GM19193 (cell line): ENCODE measurements at regions not wholly inside any gene's neighbourhood (a gene's known extent, or its start where the extent isn't known, plus 50 kb on each side); places are given as distances from the start of the nearest gene placed in this dataset.

Experiments used
- POLR2A ChIP-seq: IDR thresholded peaks from 4 replicates; pipeline ENCODE4 v1.6.1; 2011; ENCODE audit not compliant: insufficient read depth, insufficient read length; ENCODE audit errors: extremely low read depth

DNA sequence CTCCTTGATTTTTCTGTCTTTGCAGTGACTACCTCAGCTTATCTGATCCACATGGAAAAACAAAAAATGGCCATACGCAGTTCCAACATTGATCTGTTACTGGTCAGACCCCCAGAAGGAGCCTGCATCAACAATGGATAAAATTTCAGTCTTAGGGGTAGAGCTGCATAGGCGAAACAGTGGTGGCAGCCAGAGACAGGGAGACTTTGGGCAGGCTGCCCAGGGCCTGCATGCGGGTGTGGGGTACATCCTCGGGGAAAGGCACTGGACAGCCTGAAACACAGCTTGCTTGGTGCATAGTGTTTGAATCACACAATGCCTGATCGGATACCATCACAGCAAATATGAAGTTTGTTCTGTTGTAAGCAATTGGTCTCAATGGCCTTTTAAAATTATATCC lies 847.8 kb downstream of the QKI start:
- no peak for TF ChIP-seq POLR2A

DNA sequence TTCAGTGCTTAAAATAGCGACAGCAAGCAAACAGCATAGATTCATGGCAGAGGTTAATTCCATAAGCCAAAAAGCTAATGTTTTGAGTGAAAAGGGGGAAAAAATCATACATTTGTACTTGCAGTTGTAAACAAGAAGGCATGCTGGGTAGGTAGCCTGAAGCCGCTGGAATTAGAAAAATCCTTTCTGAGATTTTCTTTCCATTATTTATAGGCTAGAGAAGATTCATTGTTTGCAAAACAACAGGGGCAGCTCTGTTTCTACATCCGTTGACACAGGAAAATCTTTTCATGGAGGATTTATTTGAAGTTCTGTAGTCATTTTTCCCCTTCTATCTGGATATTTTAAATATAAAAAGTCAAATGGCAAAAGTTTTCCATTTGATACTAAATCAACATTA lies 843.9 kb downstream of the QKI start:
- no peak for TF ChIP-seq POLR2A

DNA sequence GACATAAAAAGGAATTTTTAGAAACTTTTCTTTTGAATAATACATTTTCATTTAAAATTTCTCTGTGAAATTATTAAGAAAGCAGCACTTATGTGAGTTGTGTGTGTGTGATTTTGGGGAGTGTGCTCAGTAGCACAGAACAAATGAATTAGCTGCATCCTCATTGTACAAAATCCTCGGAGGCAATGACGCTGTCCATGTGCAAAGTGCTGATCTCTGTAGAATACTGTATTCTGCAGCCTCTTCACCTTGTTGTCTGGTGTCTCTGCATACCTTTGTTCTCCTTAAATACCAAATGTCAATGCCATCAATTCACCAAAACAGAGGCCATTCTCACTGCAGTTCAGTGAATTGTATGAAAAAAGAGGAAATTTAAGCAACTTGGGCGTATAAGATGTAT lies 838.4 kb downstream of the QKI start:
- TF ChIP-seq POLR2A: no peak

DNA sequence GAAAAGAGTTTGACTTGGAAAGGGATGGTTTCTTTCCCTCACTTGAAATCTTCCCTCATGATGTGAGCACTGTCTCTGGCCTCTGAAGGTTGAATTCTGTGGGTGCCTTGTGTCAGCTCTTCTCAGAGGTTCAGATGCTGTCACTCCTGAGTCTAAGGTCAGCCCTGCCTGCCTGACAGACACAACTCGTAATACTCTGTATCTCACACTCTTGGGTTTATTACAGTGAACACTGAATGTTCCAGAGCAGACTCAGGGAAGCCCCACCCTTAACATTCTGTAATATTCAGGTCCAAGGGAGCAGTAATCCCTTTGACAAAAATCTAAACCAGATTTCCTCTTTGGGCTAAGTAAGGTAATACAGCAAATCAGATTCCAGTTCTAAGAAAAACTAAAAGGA lies 837.8 kb downstream of the QKI start:
- TF ChIP-seq POLR2A: no peak

DNA sequence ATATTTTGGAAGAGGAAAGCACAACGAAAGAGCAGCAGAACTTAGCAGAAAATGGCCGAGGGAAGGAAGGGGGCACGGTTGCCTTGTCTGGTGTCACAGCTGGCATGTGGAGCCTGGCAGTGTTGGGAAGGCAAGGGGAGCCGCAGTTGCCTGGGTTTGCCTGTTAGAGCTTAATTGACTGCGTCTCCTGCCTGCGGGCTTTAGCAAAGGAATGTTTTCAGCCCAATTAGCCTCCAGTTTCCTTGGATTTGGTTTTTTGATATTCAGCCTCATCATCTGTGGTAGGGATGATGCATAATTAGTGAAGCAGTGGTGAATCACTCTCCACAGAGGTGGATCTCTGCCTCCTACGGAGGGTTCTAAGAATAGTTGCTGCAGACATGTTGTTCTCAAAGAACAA lies 832.6 kb downstream of the QKI start:
- no peak for TF ChIP-seq POLR2A

DNA sequence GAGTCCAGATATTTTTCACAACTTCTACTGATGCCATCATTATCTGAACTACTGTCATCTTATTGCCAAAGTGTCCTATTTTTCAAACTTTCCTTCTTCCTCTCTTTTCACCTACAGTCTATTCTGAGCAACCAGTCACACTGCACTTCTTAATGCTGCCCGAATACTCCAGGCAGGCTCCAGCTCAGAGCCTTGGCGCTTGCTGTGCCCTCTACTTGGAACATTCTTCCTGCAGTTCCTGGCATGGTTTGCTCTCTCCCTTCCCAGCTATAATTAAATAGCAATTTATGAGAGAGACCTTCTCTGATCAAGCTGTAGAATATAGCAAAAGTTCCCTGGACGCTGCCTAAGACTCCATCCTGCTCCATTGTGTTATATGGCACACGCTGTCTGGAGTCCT lies 831.6 kb downstream of the QKI start:
- TF ChIP-seq POLR2A: no peak

DNA sequence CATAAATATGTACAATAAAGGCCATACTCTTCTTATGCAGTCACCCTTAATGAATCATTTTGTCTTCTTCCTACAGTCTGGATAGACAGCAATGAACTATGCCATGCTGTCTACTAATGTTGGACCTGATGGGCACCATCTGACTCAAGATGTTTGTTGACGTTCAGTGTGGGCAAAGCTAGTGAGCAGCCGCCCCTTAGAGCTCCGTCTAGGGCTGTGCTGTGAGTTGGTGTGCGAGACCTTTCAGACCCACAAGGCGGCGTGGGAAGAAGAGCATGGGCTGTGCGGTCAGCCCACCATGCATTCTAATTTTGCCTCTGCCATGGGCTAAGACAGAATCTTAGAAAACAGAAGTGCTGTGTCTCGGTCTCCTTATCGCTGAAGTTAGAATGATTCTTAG lies 829.4 kb downstream of the QKI start:
- TF ChIP-seq POLR2A: no peak

DNA sequence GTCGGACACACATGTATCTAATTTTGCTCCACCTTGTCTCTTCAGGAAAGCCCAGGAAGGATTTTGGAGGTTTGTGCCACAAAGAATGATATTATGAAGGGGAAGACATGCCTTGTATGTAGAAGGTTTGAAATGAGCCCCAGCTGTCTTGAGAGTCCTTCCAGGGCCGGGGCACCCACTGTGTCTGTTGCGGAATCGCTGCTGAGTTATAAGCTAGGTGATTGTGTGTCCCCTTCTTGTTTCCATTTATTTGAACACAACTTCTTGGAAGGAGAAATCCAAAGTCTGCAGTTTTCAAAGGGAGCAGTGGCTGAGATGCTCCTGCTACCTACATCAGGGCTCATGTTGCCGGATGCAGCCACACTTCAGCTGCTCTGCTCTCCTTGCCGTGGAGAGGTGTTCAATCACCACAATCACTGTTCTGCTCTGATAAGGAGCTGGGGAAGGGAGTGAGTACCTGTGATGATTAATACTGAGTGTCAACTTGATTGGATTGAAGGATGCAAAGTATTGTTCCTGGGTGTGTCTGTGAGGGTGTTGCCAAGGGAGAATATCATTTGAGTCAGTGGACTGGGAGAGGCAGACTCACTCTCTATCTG lies 828.6 kb downstream of the QKI start:
- TF ChIP-seq POLR2A: no peak

DNA sequence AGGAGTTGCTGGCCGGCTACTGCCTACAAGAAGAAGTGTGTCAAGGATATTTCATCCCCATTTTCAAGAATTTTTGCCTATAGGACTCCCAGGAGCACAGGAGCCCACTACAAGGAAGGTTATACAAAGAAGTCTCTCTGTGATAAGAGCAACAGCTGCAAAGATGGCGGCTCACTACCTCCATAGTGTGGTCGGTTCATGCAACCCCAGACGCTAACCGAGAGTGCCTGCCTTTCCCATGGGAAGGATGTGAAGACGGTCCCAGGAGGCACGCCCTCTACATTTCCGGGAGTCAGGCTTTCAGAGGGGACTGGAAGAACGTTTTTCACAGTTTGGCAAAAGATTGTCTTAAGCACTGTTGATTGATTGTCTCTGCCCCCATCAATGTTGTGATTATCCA lies 816.3 kb downstream of the QKI start:
- TF ChIP-seq POLR2A: no peak

DNA sequence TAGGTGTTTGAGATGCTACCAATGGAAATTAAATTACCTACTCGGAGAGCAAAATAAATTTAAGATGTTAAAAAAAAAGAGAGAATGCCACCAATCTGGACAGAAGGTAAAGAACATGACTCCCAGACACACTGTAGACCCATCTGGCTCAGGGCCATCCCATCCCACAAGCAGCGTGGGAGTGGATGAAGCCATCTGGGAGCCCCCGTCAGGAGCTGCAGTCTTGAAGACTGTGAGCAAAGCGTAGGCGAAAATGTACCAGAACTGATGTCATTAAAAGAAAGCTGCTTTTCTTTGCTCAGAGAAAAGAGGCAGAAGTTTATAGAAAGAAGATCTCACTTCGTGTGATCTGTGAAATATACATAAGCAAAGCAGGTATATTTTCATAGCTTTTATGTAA lies 815.7 kb downstream of the QKI start:
- TF ChIP-seq POLR2A: no peak

DNA sequence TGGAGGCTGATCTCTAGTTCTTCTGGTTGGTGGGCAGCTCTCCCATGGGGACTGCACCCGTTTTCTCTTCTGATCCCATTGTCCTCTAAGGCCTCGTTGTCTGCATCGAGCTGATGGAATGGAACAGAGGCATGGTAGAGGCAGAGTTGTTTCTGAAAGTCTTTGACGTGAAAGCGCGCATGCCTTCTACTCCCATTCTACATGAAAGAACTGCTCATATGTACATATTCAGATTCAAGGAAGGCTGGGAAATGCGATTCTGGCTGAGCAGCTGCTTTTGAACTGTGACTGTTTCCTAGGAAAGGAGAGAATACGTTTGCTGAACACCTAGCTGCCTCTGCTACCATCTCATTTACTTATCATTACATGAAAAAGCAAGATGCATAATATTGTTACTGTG lies 815.2 kb downstream of the QKI start:
- TF ChIP-seq POLR2A: no peak

DNA sequence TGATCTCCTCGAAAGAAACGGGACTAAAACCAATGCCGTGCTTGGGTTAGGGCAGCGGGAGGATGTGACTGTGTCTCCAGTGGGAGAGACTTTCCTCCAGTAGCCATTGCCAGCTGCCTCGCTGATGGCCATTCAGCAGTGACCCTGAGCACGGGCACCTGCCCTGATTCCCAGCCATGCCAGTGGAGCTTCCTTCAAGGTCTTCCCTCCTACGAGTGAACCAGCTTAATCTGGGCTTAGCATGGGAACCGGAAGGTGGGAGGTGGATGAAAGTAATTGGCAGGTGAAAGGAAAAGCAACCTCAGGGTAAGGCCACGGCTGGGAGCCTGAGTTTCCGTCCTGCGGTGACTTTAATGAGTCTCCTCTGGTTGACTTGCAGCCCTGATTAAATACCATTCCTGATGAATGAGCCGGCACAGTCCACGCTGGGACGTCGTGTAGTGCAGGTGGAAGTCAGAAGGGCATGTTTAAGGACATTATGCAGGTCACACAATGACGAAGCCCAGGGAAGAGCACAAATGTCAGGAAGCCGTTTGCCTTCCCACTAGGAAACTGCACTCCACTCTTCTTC lies 813.5 kb downstream of the QKI start:
- no peak for TF ChIP-seq POLR2A

DNA sequence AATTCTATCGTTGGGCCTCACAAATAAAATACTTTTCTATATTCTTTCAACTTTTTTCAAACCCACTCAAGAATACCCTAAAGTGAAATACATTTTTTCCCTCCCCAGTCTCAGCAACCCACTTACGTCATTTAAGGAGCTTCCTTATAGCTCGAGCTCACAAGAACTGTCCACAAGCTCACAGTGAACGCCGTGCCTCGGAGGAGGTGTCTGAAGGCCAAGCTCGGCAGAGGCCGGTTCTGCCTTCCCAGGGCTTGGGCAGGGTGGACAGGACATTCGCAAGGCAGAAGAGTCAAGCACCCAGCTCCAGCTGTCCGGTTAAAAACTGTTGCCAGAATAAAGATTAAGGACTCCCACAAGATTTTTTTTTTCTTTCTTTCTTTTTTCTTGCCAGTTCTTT lies 802.3 kb downstream of the QKI start:
- TF ChIP-seq POLR2A: no peak

DNA sequence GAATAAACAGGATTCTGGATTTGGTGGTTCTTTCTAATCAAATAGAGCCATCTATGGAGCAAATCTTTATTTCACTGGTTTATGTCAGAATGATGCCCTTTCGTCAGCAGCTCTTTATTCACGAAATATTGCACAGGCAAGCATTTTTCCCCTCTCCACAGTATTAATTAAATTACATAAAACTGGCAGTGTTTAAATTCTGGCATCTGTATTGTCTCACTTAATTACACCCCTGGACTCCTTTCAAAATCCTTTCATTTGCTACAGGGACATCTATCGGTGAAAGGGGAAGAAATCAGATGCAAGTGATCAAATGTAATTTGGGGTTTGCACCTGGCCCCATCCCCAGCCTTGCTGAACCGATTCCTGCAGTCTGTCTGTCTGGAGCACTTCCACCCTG lies 801.9 kb downstream of the QKI start:
- TF ChIP-seq POLR2A: no peak

DNA sequence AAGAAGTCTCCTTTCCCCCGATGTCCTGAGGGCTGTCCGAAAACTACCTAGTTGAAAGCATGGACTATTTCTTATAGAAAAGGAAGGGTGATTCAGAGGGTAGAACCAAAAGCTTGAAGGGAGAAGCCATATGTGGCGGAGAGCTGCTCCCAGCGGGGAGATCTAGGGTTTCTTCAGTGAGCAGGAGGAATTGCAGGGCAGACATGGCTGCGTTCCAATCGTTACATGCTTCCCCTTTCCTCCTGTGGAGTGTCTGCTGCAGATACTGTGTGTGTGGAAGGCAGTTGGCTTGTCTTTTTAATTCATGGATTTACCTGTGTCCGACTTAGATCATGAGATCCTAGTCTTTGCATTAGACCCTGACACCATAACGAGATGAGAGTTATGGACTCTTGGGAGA lies 799.5 kb downstream of the QKI start:
- TF ChIP-seq POLR2A: no peak

DNA sequence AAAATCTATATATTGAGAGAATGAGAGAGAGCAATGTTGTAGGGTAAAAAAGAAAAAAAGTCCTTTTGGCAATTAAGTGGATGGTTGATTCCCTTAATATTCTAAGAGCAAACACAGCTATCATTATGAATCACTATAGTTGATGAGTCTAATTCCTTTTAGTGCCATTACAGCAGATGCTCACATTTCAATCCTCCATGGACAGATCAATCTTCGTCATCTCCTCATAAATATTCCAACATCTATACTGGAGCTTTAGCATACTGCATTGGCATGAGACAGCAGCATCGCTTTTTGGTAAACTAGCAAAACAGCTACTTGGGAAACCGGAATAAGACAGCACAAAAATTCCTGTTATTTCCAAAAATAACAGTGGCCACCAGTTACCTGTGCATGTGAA lies 796.7 kb downstream of the QKI start:
- no peak for TF ChIP-seq POLR2A

DNA sequence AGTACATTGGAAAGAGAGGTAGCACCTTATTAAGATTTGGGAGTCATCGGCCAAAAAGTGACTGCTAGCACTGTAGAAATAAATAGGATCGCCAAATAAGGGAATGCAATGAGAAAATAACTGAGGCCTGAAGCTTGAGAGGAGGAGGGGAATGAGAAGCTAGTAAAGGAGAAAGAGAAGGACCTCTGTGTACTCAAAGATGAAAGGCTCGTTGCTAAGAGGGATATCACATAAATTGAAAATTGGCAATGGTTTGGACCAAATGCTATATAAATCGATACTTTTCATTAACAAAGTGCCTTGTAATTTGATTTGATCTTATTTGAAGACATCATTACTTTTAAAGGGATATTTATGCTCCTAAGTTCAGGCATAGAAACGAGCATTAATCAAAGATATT lies 796.3 kb downstream of the QKI start:
- TF ChIP-seq POLR2A: no peak

DNA sequence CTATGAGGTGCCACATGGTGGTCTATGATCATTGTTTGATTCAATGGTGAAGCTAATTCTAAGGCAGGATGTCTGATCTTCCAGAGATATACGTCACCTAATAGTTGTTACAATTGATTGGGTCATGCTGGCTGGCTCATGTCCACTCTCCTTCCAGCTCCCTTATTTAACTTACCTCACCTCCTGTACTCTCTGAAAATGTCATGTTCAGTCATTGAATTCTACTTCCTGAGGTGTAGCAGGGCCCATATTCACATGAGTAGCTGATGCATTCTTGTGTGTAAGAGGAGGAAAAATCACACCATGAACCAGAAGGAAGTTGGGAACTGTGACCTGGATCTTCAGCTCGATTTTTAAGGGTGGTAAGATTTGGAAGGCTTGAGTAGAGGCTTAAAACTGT lies 795.8 kb downstream of the QKI start:
- no peak for TF ChIP-seq POLR2A

DNA sequence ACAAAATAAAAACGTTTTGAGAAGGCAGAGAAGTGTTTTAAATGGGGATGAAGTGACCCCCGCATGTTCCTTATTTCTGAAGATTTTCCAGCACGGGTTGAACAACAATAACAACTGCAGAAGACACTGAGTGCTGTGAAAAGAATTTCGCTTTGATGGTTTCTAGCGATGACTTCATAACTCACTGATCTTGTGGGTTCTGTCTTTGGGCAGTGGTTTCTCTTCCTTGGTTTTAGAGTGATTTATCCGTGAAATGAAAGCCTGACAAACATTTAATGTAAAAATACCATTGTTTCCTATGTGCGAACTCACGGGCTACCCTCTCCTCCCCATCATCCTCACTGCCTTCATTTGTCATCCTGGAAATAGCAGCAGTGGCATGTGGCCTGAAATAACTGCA lies 793.9 kb downstream of the QKI start:
- no peak for TF ChIP-seq POLR2A
